T-helper 22 cell (primary cell): ENCODE measurements at regions not wholly inside any gene's neighbourhood (a gene's known extent, or its start where the extent isn't known, plus 50 kb on each side); places are given as distances from the start of the nearest gene placed in this dataset.

Source experiments
- DNase-seq: peaks from one replicate; pipeline ENCODE4 v3.0.0-alpha.2; 2020; ENCODE audit warnings: low read depth

GRCh38 chr2:146873646-146874259 lies 971.1 kb upstream of the ACVR2A start:
- DNase-seq = no peak

- DNase-seq = no peak
These were observed 971.8 kb upstream of the ACVR2A start for GRCh38 chr2:146873056-146873455.

GRCh38 chr2:146870691-146871090 lies 974.1 kb upstream of the ACVR2A start:
- DNase-seq = no peak

GRCh38 chr2:146869328-146869727 lies 975.5 kb upstream of the ACVR2A start:
- no peak for DNase-seq

- DNase-seq = no peak
These were observed 976.8 kb upstream of the ACVR2A start for GRCh38 chr2:146868051-146868450.

GRCh38 chr2:146867477-146867986 lies 977.3 kb upstream of the ACVR2A start:
- no peak for DNase-seq

- no peak for DNase-seq
These were observed 990.9 kb upstream of the ACVR2A start for GRCh38 chr2:146853741-146854444.

- no peak for DNase-seq
These were observed 992.2 kb upstream of the ACVR2A start for GRCh38 chr2:146852661-146853060.

GRCh38 chr2:146850746-146851145 lies 994.1 kb upstream of the ACVR2A start:
- DNase-seq = no peak

- no peak for DNase-seq
These were observed 997.0 kb upstream of the ACVR2A start for GRCh38 chr2:146847846-146848245.

GRCh38 chr2:146844226-146844990 lies 1000.4 kb upstream of the ACVR2A start:
- DNase-seq = no peak

GRCh38 chr2:146837857-146838256 lies 1007.0 kb upstream of the ACVR2A start:
- DNase-seq = no peak

- no peak for DNase-seq
These were observed 1018.4 kb upstream of the ACVR2A start for GRCh38 chr2:146826388-146826787.

- DNase-seq = no peak
These were observed 1023.0 kb upstream of the ACVR2A start for GRCh38 chr2:146821836-146822316.

- no peak for DNase-seq
These were observed 1024.2 kb upstream of the ACVR2A start for GRCh38 chr2:146820672-146821071.

GRCh38 chr2:146818122-146818521 lies 1026.7 kb upstream of the ACVR2A start:
- DNase-seq = no peak

GRCh38 chr2:146817613-146818012 lies 1027.2 kb upstream of the ACVR2A start:
- no peak for DNase-seq

- no peak for DNase-seq
These were observed 1029.9 kb upstream of the ACVR2A start for GRCh38 chr2:146814971-146815370.

GRCh38 chr2:146807568-146808168 lies 1037.2 kb upstream of the ACVR2A start:
- DNase-seq = no peak

GRCh38 chr2:146806364-146807005 lies 1038.3 kb upstream of the ACVR2A start:
- DNase-seq = no peak

GRCh38 chr2:146804288-146804687 lies 1040.5 kb upstream of the ACVR2A start:
- no peak for DNase-seq

GRCh38 chr2:146801886-146802285 lies 1042.9 kb upstream of the ACVR2A start:
- no peak for DNase-seq
